Adrenal gland (tissue), 9 donors: ENCODE measurements at regions not wholly inside any gene's neighbourhood (a gene's known extent, or its start where the extent isn't known, plus 50 kb on each side); places are given as distances from the start of the nearest gene placed in this dataset.
A peak's percentile ranks its signal among the peaks of the same experiment; 100 is the strongest.

Experiments used
- DNase-seq, 7 donors: peaks; one replicate each; pipeline ENCODE4 v3.0.0-alpha.2; 2019 to 2020
- H3K27ac ChIP-seq, 5 donors: fragments of 200-600 bp; sonication (generic) in 4 of 5; 1 replicate in 3 of 5; 2 replicates in 2 of 5; pipeline versions ENCODE4 v1.5.1 to v1.8.0; 2016 to 2020; ENCODE audit warnings: mild to moderate bottlenecking in 1 of 5
- H3K27me3 ChIP-seq: fragments of 200-600 bp; 2 replicates; pipeline ENCODE4 v1.8.0; 2021
- H3K36me3 ChIP-seq, 2 donors: fragments of 200-600 bp; replicated peaks in 1 of 2; 1 replicate in 1 of 2; 2 replicates in 1 of 2; pipeline versions ENCODE4 v1.5.1 to v1.8.0; 2018 to 2022
- H3K4me1 ChIP-seq, 2 donors: fragments of 200-600 bp; replicated peaks in 1 of 2; 1 replicate in 1 of 2; 2 replicates in 1 of 2; pipeline versions ENCODE4 v1.5.1 to v1.8.0; 2018 to 2021
- H3K4me3 ChIP-seq, 4 donors: fragments of 200-600 bp; sonication (generic) in 3 of 4; one replicate each; pipeline ENCODE4 v1.5.1; 2016 to 2018
- H3K9me3 ChIP-seq, 3 donors: fragments of 200-600 bp; sonication (generic) in 1 of 3; replicated peaks in 1 of 3; 1 replicate in 2 of 3; 2 replicates in 1 of 3; pipeline versions ENCODE4 v1.5.1 to v1.8.0; 2016 to 2021
- CTCF ChIP-seq, 6 experiments: fragments of 450-650 bp in 4 of 6; fragments of 200-600 bp in 2 of 6; sonication (generic) in 1 of 6; IDR thresholded peaks; 1 replicate in 5 of 6; 2 replicates in 1 of 6; pipeline versions ENCODE4 v1.5.1 to v1.8.0; 2016 to 2021; ENCODE audit warnings: antibody characterized with exemption in 6 of 6, mild to moderate bottlenecking in 2 of 6, moderate library complexity in 1 of 6
- POLR2A ChIP-seq, 2 donors: fragments of 450-650 bp; IDR thresholded peaks; one replicate each; pipeline ENCODE4 v1.6.1; 2017; ENCODE audit warnings: antibody characterized with exemption in 2 of 2, mild to moderate bottlenecking in 2 of 2, moderate library complexity in 1 of 2
- WGBS, 4 donors: extraction: QIAGEN DNeasy Blood & Tissue Kit in 2 of 4; methylation state at CpG; one replicate each; pipeline versions ENCODE4 v1.1.5 to v1.1.7; 2013 to 2017; 5-methylcytosine and 5-hydroxymethylcytosine counted together
- intact Hi-C, 2 donors: fragments of 100-400 bp; cut with DNase I; formaldehyde crosslinking; loops; one replicate each; pipeline versions ENCODE4 v1.14.1 to v1.15.0; 2022 to 2023
- donor health status: healthy with polysubstance abuse.
- donor health status: Bipolar disorder and iron deficiency.
- donor health status: DM: yes; HTN: yes; CAD: no.
- donor health status: DM: no; HTN: no; CAD: no.
- donor health status: DM: no; HTN: no; CAD: no.

GRCh38 chr6:166775180-166775922 lies 148.3 kb upstream of the RPS6KA2 start:
- intact Hi-C loops: no loop called here
- Histone ChIP-seq H3K27ac (no peak overlapping the region), H3K36me3 (no peaks in the 10 kb centered on the region), H3K27me3 (no peaks in the 10 kb centered on the region), H3K4me1 (no peaks in the 10 kb centered on the region), H3K4me3 (no peak overlapping the region), H3K9me3 (no peaks in the 10 kb centered on the region)
- TF ChIP-seq POLR2A (IDR thresholded peaks at IDR 0.05): no peak
- peak; percentile 59 to 96 (median 78) for TF ChIP-seq CTCF (IDR thresholded peaks at IDR 0.05)
- WGBS, 4 donors: 45 to 49% (median 48%) methylated on average over 24 of the region's 24 CpGs
- peak; percentile 37 to 81 (median 63) for DNase-seq

DNA sequence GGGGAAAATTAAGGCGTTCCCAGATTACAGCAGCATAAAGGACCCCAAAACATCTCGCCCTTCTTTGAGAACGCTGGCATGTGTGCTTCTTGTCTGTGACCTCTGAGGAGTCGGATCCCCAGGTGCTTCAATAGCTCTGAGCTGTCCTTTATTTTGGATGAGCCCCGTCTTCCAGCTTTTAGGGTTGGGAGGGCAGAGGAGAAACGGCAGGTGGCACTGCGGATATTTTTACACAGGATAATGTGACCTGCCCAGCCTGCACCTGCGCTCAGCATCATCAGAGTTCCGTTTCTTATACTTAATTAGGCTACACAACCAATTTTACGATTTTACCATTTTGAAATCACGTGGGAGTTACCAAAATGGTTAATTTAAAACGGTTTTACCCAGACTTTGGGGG lies 147.7 kb upstream of the RPS6KA2 start:
- DNase-seq: no peak
- intact Hi-C loops: no loop called here
- Histone ChIP-seq H3K27ac (no peak overlapping the region), H3K9me3 (no peaks in the 10 kb centered on the region), H3K4me1 (no peaks in the 10 kb centered on the region), H3K27me3 (no peaks in the 10 kb centered on the region), H3K36me3 (no peaks in the 10 kb centered on the region), H3K4me3 (no peak overlapping the region)
- TF ChIP-seq POLR2A (IDR thresholded peaks at IDR 0.05) (no peak), CTCF (IDR thresholded peaks at IDR 0.05) (no peak)
- 52 to 57% (median 54%) methylated on average over 11 to 12 of the region's 12 CpGs for WGBS, 4 donors

DNA sequence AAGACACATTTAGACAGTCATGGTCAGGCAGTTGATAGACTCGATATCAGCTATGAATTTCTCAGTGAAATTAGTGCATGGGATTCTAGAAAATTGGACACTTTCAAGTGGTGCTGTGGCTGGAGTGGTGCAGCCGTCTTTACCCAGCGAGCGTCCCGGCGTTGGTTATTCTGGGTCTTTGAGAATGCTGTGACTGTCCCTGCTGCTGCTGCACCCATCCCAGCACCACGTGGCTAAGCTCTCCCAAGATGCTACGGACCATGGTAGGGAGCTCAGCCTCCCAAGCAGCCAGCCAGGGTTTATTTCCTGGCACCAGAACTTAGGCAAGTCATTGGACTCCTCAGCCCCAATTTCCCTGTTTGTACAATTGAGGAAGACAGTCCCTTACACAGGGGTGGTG lies 147.2 kb upstream of the RPS6KA2 start:
- Histone ChIP-seq H3K4me1 (no peaks in the 10 kb centered on the region), H3K9me3 (no peaks in the 10 kb centered on the region), H3K36me3 (no peaks in the 10 kb centered on the region), H3K27me3 (no peaks in the 10 kb centered on the region), H3K27ac (no peak overlapping the region), H3K4me3 (no peak overlapping the region)
- 68 to 71% (median 69%) methylated on average over 4 to 8 of the region's 8 CpGs for WGBS, 4 donors
- intact Hi-C loops: no loop called here
- DNase-seq: no peak
- no peak for TF ChIP-seq POLR2A (IDR thresholded peaks at IDR 0.05)
- TF ChIP-seq CTCF (IDR thresholded peaks at IDR 0.05): no peak

GRCh38 chr6:166772518-166772917 lies 145.5 kb upstream of the RPS6KA2 start:
- Histone ChIP-seq H3K27me3 (no peaks in the 10 kb centered on the region), H3K4me1 (no peaks in the 10 kb centered on the region), H3K27ac (no peak overlapping the region), H3K36me3 (no peaks in the 10 kb centered on the region), H3K4me3 (no peak overlapping the region), H3K9me3 (no peaks in the 10 kb centered on the region)
- TF ChIP-seq CTCF (IDR thresholded peaks at IDR 0.05) (no peak), POLR2A (IDR thresholded peaks at IDR 0.05) (no peak)
- DNase-seq: no peak
- 57 to 72% (median 61%) methylated on average over 8 of the region's 8 CpGs for WGBS, 4 donors
- intact Hi-C loops: no loop called here
